ENCODE measurements at regions not wholly inside any gene's neighbourhood (a gene's known extent, or its start where the extent isn't known, plus 50 kb on each side); places are given as distances from the start of the nearest gene placed in this dataset.

DNA sequence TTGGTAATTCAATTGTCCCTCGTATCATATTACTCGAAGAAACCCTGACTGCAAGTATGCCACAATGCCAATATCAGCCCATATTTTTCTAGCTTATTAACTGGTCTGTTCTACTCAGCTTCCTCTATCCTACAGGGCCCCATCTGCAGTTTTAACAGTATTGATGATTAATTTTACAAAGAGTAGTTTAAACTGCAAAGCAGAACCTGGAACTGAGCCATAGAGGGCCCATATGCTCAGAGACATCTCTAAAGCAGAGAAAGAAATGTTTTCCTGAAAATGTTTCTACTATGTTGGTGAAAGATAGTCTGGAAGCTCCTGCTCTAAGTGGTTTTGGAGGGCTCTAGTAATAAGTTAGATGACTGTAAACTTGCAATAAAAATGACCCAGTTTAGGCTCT lies 259.4 kb upstream of the CENPE start:
- Mint-ChIP-seq H3K36me3 (ENCODE audit: unreplicated experiment) (no peaks in the 10 kb centered on the region), H3K27me3 (ENCODE audit: unreplicated experiment) (no peaks in the 10 kb centered on the region), H3K4me1 (ENCODE audit: unreplicated experiment) (no peaks in the 10 kb centered on the region), H3K4me3 (ENCODE audit: unreplicated experiment) (no peak overlapping the region), H3K27ac (ENCODE audit: unreplicated experiment) (no peak overlapping the region), H3K9me3 (ENCODE audit: unreplicated experiment) (peaks cover 20% of the 10 kb centered on the region)
- TF ChIP-seq, protein P1, sequence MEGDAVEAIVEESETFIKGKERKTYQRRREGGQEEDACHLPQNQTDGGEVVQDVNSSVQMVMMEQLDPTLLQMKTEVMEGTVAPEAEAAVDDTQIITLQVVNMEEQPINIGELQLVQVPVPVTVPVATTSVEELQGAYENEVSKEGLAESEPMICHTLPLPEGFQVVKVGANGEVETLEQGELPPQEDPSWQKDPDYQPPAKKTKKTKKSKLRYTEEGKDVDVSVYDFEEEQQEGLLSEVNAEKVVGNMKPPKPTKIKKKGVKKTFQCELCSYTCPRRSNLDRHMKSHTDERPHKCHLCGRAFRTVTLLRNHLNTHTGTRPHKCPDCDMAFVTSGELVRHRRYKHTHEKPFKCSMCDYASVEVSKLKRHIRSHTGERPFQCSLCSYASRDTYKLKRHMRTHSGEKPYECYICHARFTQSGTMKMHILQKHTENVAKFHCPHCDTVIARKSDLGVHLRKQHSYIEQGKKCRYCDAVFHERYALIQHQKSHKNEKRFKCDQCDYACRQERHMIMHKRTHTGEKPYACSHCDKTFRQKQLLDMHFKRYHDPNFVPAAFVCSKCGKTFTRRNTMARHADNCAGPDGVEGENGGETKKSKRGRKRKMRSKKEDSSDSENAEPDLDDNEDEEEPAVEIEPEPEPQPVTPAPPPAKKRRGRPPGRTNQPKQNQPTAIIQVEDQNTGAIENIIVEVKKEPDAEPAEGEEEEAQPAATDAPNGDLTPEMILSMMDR (IDR thresholded peaks at IDR 0.05) = no peak
- DNase-seq (ENCODE audit: extremely low spot score, unreplicated experiment) = no peak

DNA sequence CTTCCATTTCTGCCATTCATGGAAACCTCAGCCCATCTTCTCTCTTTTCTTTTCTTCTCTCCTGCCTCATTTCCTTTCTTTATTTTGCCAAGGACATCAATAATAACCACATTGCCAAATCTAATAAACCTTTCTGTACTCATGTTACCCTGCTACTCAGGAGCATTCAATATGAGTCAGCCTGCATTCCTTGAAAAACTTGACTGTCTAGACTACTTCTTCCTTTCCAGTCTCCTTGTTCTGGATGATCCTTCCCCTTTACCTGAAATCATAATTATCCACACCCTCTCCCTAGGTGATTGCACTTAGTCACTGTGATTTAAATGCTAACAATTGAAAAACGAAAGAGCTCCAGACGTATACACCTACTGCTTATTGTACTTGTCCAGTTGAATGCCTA lies 253.2 kb upstream of the CENPE start:
- Mint-ChIP-seq H3K36me3 (ENCODE audit: unreplicated experiment) (no peaks in the 10 kb centered on the region), H3K9me3 (ENCODE audit: unreplicated experiment) (peaks cover 11% of the 10 kb centered on the region), H3K27ac (ENCODE audit: unreplicated experiment) (no peak overlapping the region), H3K27me3 (ENCODE audit: unreplicated experiment) (no peaks in the 10 kb centered on the region), H3K4me3 (ENCODE audit: unreplicated experiment) (no peak overlapping the region), H3K4me1 (ENCODE audit: unreplicated experiment) (no peaks in the 10 kb centered on the region)
- TF ChIP-seq, protein P1 (IDR thresholded peaks at IDR 0.05) = no peak
- no peak for DNase-seq (ENCODE audit: extremely low spot score, unreplicated experiment)

DNA sequence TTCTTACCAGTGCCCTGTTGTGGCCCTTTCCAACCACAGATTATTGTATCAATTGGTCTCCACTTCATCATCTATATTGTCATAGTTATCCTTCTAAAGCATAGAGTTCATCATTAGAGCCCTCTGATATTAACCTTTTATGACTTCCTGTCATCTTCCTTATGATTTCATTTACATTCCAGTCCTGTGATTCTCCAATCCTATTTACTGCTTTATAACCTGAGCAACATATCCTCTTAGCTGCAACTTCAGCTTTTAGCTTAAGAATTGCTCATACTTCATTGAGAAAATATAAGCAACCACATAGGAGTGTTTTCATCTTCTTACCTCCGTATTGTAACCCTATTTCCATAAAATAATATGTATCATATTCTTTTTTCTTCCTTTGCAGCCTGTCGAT lies 252.6 kb upstream of the CENPE start:
- Mint-ChIP-seq H3K4me1 (ENCODE audit: unreplicated experiment) (no peaks in the 10 kb centered on the region), H3K4me3 (ENCODE audit: unreplicated experiment) (no peak overlapping the region), H3K27me3 (ENCODE audit: unreplicated experiment) (no peaks in the 10 kb centered on the region), H3K36me3 (ENCODE audit: unreplicated experiment) (no peaks in the 10 kb centered on the region), H3K27ac (ENCODE audit: unreplicated experiment) (no peak overlapping the region), H3K9me3 (ENCODE audit: unreplicated experiment) (peaks cover 4% of the 10 kb centered on the region)
- TF ChIP-seq, protein P1 (IDR thresholded peaks at IDR 0.05) = no peak
- DNase-seq (ENCODE audit: extremely low spot score, unreplicated experiment) = no peak

DNA sequence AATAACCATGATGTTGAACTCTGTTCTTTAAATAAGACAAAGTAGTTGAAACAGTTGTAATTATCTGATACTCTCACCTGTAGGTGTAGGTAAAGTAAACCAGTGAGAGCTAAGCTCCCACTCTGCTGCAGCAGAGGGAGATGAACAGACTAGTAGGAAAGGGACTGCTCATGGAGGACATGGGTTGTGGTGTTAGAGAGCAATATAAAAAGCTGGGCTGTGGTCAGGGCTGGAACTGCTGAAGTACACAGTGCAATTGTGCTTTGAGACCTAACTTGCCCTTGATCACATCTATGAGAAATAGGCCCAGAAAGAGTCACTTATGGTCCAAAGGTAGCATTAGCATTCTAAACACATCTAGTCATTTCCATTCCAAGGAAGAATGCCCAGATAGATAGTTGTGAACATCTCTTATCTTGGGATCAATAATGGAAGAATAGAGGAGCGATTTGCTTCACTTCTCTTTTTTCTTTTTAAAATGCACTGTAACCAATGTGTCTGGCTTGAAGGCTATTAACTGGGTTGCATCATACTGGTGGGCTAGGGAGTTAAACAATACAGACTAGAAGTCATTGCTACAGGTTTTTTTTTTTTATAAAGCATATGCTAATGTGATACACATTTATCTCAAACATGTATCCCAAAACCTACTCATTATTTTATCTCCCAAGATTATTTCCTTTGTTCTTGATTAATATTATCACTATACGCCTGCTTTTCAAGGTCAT lies 251.3 kb upstream of the CENPE start:
- no peak for DNase-seq (ENCODE audit: extremely low spot score, unreplicated experiment)
- Mint-ChIP-seq H3K27ac (ENCODE audit: unreplicated experiment) (no peak overlapping the region), H3K4me1 (ENCODE audit: unreplicated experiment) (no peaks in the 10 kb centered on the region), H3K36me3 (ENCODE audit: unreplicated experiment) (no peaks in the 10 kb centered on the region), H3K4me3 (ENCODE audit: unreplicated experiment) (no peak overlapping the region), H3K27me3 (ENCODE audit: unreplicated experiment) (no peaks in the 10 kb centered on the region), H3K9me3 (ENCODE audit: unreplicated experiment) (no peaks in the 10 kb centered on the region)
- TF ChIP-seq, protein P1 (IDR thresholded peaks at IDR 0.05) = no peak

DNA sequence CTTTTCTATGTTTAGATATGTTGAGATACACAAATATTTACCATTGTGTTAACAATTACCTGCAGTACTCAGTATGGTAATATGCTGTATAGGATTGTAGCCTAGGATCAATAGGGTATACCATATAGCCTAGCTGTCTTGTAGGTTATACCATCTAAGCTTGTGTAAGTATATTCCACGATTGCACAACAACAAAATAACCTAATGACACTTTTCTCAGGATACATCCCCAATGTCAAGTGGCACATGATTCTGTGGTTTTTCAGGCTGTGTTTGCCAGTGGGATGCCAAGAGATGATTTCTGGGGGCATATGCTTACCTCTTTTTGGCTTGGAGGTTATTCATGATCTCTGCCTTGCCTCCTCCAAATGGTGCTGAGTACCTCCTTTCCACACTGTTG lies 247.2 kb upstream of the CENPE start:
- TF ChIP-seq, protein P1 (IDR thresholded peaks at IDR 0.05) = no peak
- H3K27me3 Mint-ChIP-seq (ENCODE audit: unreplicated experiment) = peaks cover 5% of the 10 kb centered on the region
- H3K36me3 Mint-ChIP-seq (ENCODE audit: unreplicated experiment) = no peaks in the 10 kb centered on the region
- H3K9me3 Mint-ChIP-seq (ENCODE audit: unreplicated experiment) = no peaks in the 10 kb centered on the region
- H3K4me1 Mint-ChIP-seq (ENCODE audit: unreplicated experiment) = no peaks in the 10 kb centered on the region
- no peak overlapping the region for H3K4me3 Mint-ChIP-seq (ENCODE audit: unreplicated experiment)
- H3K27ac Mint-ChIP-seq (ENCODE audit: unreplicated experiment) = no peak overlapping the region
- no peak for DNase-seq (ENCODE audit: extremely low spot score, unreplicated experiment)

Data from osteocyte (in vitro differentiated cells).